T-helper 2 cell treated with Interferon-gamma antibody and Interleukin-4, amounts not matched to agents 5 μg/mL and 100 μg/mL, for 36 hours (primary cell): ENCODE measurements at regions not wholly inside any gene's neighbourhood (a gene's known extent, or its start where the extent isn't known, plus 50 kb on each side); places are given as distances from the start of the nearest gene placed in this dataset.
"Not testable (repeated sequence)": the region's sequence is repeated elsewhere in the genome, so short reads cannot be mapped to it uniquely, and the experiment has no call there.

ENCODE experiments used
- DNase-seq: peaks from one replicate; pipeline ENCODE4 v3.0.0; 2021; ENCODE audit warnings: low spot score
- H3K27ac Mint-ChIP-seq: one replicate; pipeline ENCODE4 v1.8.0; 2021; ENCODE audit warnings: mild to moderate bottlenecking, mixed read lengths
- H3K27me3 Mint-ChIP-seq: one replicate; pipeline ENCODE4 v1.8.0; 2021; ENCODE audit warnings: low read depth, mixed read lengths
- H3K36me3 Mint-ChIP-seq: one replicate; pipeline ENCODE4 v1.8.0; 2021; ENCODE audit warnings: low read depth, mixed read lengths
- H3K4me1 Mint-ChIP-seq: one replicate; pipeline ENCODE4 v1.8.0; 2021; ENCODE audit warnings: low read depth, mixed read lengths
- H3K4me3 Mint-ChIP-seq: one replicate; pipeline ENCODE4 v1.8.0; 2022; ENCODE audit warnings: mild to moderate bottlenecking, moderate library complexity, mixed read lengths
- H3K9me3 Mint-ChIP-seq: one replicate; pipeline ENCODE4 v1.8.0; 2021; ENCODE audit warnings: mixed read lengths

GRCh38 chr7:17038160-17038782 is 156.5 kb upstream of the AGR3 start:
- Mint-ChIP-seq H3K27me3 (peaks cover 5% of the 10 kb centered on the region), H3K4me3 (no peak overlapping the region), H3K4me1 (peaks cover 27% of the 10 kb centered on the region), H3K9me3 (peaks cover 3% of the 10 kb centered on the region), H3K27ac (no peak overlapping the region), H3K36me3 (peaks cover 5% of the 10 kb centered on the region)
- no peak for DNase-seq

- H3K9me3 Mint-ChIP-seq, result peaks cover 3% of the 10 kb centered on the region
- H3K27ac Mint-ChIP-seq, result no peak overlapping the region
- no peak overlapping the region for H3K4me3 Mint-ChIP-seq
Observed at GRCh38 chr7:17038783-17039170, 157.0 kb upstream of the AGR3 start.

GRCh38 chr7:17039372-17039771 is 157.6 kb upstream of the AGR3 start:
- Mint-ChIP-seq H3K9me3 (peaks cover 3% of the 10 kb centered on the region), H3K4me3 (no peak overlapping the region), H3K27ac (no peak overlapping the region), H3K4me1 (peaks cover 36% of the 10 kb centered on the region), H3K27me3 (peaks cover 7% of the 10 kb centered on the region), H3K36me3 (peaks cover 8% of the 10 kb centered on the region)
- DNase-seq, result no peak

More at GRCh38 chr7:17038783-17039170, 157.0 kb upstream of the AGR3 start:
- DNase-seq, result no peak
- H3K27me3 Mint-ChIP-seq, result peaks cover 7% of the 10 kb centered on the region
- peaks cover 7% of the 10 kb centered on the region for H3K36me3 Mint-ChIP-seq
- peaks cover 32% of the 10 kb centered on the region for H3K4me1 Mint-ChIP-seq

GRCh38 chr7:17040716-17041115 is 158.9 kb upstream of the AGR3 start:
- Mint-ChIP-seq H3K27ac (no peak overlapping the region), H3K27me3 (peaks cover 7% of the 10 kb centered on the region), H3K9me3 (peaks cover 8% of the 10 kb centered on the region), H3K36me3 (peaks cover 8% of the 10 kb centered on the region), H3K4me1 (peaks cover 45% of the 10 kb centered on the region), H3K4me3 (no peak overlapping the region)
- no peak for DNase-seq

DNA sequence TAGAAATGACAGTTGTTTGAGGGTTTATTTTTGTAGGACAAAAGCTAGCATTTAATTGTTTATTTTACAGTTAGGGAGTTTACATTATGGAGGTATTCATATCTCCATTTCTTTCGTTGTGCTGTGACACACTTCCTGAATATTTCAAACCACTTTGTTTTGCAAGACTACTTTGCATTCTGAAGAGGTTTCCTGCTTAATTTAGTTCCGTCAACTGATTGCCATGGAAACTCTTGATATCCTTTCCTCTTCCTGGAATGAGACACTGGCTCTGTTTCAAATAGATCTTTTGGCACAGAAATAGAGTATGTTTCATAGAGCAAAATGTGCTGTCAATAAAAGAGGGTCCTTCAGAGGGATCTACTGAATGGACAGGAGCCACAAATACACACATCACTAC is 159.5 kb upstream of the AGR3 start:
- Mint-ChIP-seq H3K9me3 (peaks cover 8% of the 10 kb centered on the region), H3K36me3 (peaks cover 8% of the 10 kb centered on the region), H3K27ac (peak overlapping the region; percentile 70), H3K4me1 (peaks cover 45% of the 10 kb centered on the region), H3K4me3 (peak overlapping the region; percentile 59), H3K27me3 (peaks cover 7% of the 10 kb centered on the region)
- DNase-seq, result no peak

GRCh38 chr7:17042211-17042610 is 160.4 kb upstream of the AGR3 start:
- H3K27me3 Mint-ChIP-seq, result peaks cover 7% of the 10 kb centered on the region
- H3K9me3 Mint-ChIP-seq, result peaks cover 8% of the 10 kb centered on the region
- no peak overlapping the region for H3K4me3 Mint-ChIP-seq
- H3K36me3 Mint-ChIP-seq, result peaks cover 8% of the 10 kb centered on the region
- no peak overlapping the region for H3K27ac Mint-ChIP-seq
- DNase-seq, result no peak
- H3K4me1 Mint-ChIP-seq, result peaks cover 45% of the 10 kb centered on the region

DNA sequence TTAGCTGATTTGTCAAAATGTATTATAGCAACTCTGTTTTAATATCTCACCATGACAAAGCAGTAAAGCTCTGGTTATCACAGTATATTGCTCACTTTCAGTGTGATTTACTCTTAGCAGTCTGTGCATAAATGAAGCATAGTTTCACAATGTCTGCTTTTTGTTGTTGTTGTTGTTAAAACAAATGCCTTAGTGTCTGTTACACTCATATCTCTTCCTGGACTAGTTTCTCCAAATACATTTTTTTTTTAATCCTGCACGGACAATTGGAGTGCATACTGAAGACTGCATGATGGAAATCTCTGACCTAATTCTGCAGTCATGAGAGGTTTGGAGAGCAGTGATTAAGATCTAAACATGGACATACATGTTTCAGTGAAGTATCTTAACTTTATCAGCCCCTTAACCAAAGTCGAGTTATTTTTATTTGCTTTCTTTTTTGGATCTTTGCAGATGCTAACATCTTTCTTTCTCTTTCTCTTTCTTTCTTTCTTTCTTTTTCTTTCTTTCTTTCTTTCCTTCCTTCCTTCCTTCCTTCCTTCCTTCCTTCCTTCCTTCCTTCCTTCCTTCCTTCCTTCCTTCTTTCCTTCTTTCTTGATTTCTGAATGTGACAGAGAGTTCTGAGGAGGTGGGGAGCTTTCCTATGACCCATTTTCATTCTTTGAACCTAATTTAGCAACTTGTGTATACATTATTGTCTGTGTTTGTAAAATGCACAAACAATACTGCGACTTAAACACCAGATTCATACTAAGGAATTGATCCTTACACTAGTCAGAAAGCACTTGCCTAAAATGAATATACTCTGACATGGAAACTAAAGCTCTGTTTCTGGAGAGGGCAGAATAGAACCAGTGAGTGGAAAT is 161.5 kb upstream of the AGR3 start:
- H3K4me1 Mint-ChIP-seq, result peaks cover 43% of the 10 kb centered on the region
- peaks cover 2% of the 10 kb centered on the region for H3K27me3 Mint-ChIP-seq
- peaks cover 8% of the 10 kb centered on the region for H3K9me3 Mint-ChIP-seq
- peaks cover 8% of the 10 kb centered on the region for H3K36me3 Mint-ChIP-seq
- peak overlapping the region; percentile 56 for H3K4me3 Mint-ChIP-seq
- H3K27ac Mint-ChIP-seq, result peak overlapping the region; percentile 19
- DNase-seq, result no peak

GRCh38 chr7:17044396-17044795 is 162.6 kb upstream of the AGR3 start:
- DNase-seq, result no peak
- Mint-ChIP-seq H3K27me3 (peaks cover 2% of the 10 kb centered on the region), H3K27ac (peak overlapping the region; percentile 42), H3K4me3 (no peak overlapping the region), H3K4me1 (peaks cover 41% of the 10 kb centered on the region), H3K36me3 (peaks cover 8% of the 10 kb centered on the region), H3K9me3 (peaks cover 8% of the 10 kb centered on the region)

DNA sequence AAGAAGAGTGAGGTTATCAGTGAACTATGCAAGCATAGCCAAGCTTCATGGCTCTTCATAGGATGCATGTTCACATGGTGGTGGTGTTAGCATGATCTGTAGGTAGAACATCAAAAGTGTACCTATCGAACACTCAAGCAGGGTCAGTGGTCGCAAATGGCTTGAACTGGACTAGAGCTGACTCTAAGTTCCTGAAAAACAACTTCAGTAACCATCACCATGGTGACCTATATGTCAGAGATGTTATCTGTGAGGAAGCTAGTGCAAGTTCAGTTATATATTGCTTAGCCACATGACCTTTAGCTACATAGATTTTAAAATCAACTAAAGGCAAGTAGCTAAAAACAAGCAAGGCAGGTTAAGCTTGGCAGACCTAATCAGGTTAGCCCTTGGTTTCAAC is 163.1 kb upstream of the AGR3 start:
- Mint-ChIP-seq H3K36me3 (peaks cover 8% of the 10 kb centered on the region), H3K4me3 (peak overlapping the region; percentile 19), H3K27ac (peak overlapping the region; percentile 42), H3K9me3 (peaks cover 8% of the 10 kb centered on the region), H3K27me3 (peaks cover 2% of the 10 kb centered on the region), H3K4me1 (peaks cover 41% of the 10 kb centered on the region)
- no peak for DNase-seq

DNA sequence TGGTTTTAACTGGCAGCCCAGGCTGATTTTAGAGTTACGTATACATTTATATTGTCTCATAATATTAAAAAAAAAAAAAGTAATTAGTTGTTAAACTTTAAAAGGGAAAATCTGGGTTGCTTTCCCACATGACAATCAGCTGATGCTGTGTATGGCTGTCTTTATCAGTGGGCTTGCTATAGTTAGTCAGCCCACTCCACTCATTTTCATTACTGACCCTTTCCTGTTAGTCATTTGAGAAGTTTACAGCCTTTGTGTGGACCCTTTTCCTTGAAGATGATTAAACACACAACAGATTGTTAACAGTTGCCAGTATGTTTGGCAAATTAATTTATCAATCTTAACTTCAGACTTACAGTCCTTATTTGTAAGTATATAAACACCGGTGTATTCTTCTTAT is 164.5 kb upstream of the AGR3 start:
- Mint-ChIP-seq H3K36me3 (peaks cover 6% of the 10 kb centered on the region), H3K4me3 (no peak overlapping the region), H3K9me3 (peaks cover 5% of the 10 kb centered on the region), H3K27me3 (peaks cover 2% of the 10 kb centered on the region), H3K27ac (no peak overlapping the region), H3K4me1 (peaks cover 38% of the 10 kb centered on the region)
- DNase-seq, result no peak

- Mint-ChIP-seq H3K27ac (no peak overlapping the region), H3K4me3 (no peak overlapping the region), H3K9me3 (peaks cover 6% of the 10 kb centered on the region), H3K27me3 (peaks cover 2% of the 10 kb centered on the region), H3K36me3 (peaks cover 3% of the 10 kb centered on the region), H3K4me1 (peaks cover 35% of the 10 kb centered on the region)
- no peak for DNase-seq
Observed at GRCh38 chr7:17046666-17047065, 164.9 kb upstream of the AGR3 start.

DNA sequence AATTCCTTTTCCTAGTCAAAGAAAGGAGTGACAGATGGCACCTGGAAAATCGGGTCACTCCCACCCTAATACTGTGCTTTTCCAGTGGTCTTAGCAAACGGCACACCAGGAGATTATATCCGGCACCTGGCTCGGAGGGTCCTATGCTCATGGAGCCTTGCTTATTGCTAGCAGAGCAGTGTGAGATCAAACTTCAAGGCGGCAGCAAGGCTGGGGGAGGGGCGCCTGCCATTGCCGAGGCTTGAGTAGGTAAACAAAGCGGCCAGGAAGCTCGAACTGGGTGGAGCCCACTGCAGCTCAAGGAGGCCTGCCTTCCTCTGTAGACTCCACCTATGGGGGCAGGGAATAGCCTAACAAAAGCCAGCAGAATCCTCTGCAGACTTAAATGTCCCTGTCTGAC is 171.4 kb upstream of the AGR3 start:
- H3K27me3 Mint-ChIP-seq, DNase-seq, H3K27ac Mint-ChIP-seq, H3K4me3 Mint-ChIP-seq: not testable (repeated sequence)
- H3K4me1 Mint-ChIP-seq, result peaks cover 26% of the 10 kb centered on the region
- peaks cover 11% of the 10 kb centered on the region for H3K36me3 Mint-ChIP-seq
- H3K9me3 Mint-ChIP-seq, result peaks cover 23% of the 10 kb centered on the region

GRCh38 chr7:17054206-17054605 is 172.4 kb upstream of the AGR3 start:
- no peak overlapping the region for H3K4me3 Mint-ChIP-seq
- DNase-seq, result no peak
- H3K27ac Mint-ChIP-seq, result no peak overlapping the region
- peaks cover 23% of the 10 kb centered on the region for H3K9me3 Mint-ChIP-seq
- H3K27me3 Mint-ChIP-seq, result no peaks in the 10 kb centered on the region
- H3K4me1 Mint-ChIP-seq, result peaks cover 34% of the 10 kb centered on the region
- peaks cover 11% of the 10 kb centered on the region for H3K36me3 Mint-ChIP-seq

- Mint-ChIP-seq H3K36me3 (peaks cover 13% of the 10 kb centered on the region), H3K4me1 (peaks cover 36% of the 10 kb centered on the region), H3K9me3 (peaks cover 23% of the 10 kb centered on the region), H3K27ac (no peak overlapping the region), H3K27me3 (no peaks in the 10 kb centered on the region), H3K4me3 (no peak overlapping the region)
- no peak for DNase-seq
Observed at GRCh38 chr7:17054836-17055235, 173.1 kb upstream of the AGR3 start.
